ENCODE measurements at regions not wholly inside any gene's neighbourhood (a gene's known extent, or its start where the extent isn't known, plus 50 kb on each side); places are given as distances from the start of the nearest gene placed in this dataset.
"Not testable (repeated sequence)": the region's sequence is repeated elsewhere in the genome, so short reads cannot be mapped to it uniquely, and the experiment has no call there.

DNA sequence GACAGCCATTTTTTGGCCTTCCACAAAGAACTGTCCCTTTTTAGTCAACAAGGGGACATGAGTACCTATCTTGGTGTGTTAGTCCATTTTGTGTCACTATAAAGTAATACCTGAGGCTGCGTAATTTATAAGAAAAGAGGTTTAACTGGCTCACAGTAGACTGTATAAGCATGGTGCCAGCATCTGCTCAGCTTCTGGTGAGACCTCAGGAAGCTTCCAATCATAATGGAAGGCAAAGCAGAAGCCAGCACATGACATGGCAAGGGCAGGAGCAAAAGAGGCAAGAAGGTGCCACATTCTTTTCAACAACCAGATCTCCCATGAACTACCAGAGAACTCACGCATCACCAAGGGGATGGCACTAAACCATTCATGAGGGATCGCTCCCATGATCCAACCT lies 66.1 kb upstream of the VGLL4 start:
- H3K4me3 Mint-ChIP-seq = no peak overlapping the region
- H3K27me3 Mint-ChIP-seq = no peaks in the 10 kb centered on the region
- TF ChIP-seq, protein P1, sequence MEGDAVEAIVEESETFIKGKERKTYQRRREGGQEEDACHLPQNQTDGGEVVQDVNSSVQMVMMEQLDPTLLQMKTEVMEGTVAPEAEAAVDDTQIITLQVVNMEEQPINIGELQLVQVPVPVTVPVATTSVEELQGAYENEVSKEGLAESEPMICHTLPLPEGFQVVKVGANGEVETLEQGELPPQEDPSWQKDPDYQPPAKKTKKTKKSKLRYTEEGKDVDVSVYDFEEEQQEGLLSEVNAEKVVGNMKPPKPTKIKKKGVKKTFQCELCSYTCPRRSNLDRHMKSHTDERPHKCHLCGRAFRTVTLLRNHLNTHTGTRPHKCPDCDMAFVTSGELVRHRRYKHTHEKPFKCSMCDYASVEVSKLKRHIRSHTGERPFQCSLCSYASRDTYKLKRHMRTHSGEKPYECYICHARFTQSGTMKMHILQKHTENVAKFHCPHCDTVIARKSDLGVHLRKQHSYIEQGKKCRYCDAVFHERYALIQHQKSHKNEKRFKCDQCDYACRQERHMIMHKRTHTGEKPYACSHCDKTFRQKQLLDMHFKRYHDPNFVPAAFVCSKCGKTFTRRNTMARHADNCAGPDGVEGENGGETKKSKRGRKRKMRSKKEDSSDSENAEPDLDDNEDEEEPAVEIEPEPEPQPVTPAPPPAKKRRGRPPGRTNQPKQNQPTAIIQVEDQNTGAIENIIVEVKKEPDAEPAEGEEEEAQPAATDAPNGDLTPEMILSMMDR (conservative IDR thresholded peaks at IDR 0.05) = no peak
- H3K27ac Mint-ChIP-seq = no peak overlapping the region
- DNase-seq (ENCODE audit: extremely low spot score, unreplicated experiment) = no peak
- peaks cover 29% of the 10 kb centered on the region for H3K36me3 Mint-ChIP-seq
- peaks cover 9% of the 10 kb centered on the region for H3K9me3 Mint-ChIP-seq
- H3K4me1 Mint-ChIP-seq (ENCODE audit: unreplicated experiment) = no peaks in the 10 kb centered on the region

DNA sequence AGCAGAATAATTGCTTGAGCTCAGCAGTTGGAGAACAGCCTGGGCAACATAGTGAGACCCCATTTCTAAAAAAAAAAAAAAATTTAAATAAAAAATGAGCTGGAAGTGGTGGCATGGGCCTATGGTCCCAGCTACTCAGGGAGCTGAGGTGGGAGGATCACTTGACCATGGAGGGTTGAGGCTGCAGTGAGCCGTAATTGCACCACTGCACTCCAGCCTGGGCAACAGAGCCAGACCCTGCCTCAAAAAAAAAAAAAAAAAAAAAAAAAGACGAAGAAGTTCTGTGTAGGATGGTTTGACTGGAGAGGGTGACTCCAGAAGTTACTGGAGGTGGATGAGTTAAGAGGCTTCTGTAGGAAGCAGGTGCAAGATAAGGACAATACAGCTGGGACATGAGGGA lies 63.4 kb upstream of the VGLL4 start:
- H3K9me3 Mint-ChIP-seq, H3K27ac Mint-ChIP-seq: not testable (repeated sequence)
- H3K36me3 Mint-ChIP-seq = peaks cover 31% of the 10 kb centered on the region

DNA sequence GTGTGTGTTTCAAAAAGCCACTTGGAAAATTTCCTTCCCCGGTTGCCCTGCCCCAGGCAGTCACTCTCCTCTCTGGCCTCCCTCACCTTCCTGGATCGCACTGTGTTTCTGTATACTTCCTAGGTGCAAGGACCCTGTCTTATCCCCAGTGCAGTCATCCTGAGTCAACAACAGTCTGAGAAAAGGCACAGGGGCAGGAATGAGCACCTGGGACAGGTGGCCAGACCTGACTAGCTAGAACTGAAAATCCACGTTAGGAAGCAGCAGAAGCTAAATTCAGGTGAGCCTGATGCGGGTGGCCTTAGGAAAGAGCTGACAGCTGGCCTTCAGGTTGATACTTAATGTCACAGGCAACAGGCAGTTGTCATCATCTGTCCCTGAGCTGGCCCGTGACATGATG lies 62.9 kb upstream of the VGLL4 start:
- TF ChIP-seq, protein P1 (conservative IDR thresholded peaks at IDR 0.05) = no peak
- no peak overlapping the region for H3K27ac Mint-ChIP-seq

More for the DNA sequence above, 63.4 kb upstream of the VGLL4 start:
- not testable (repeated sequence) for H3K4me3 Mint-ChIP-seq; DNase-seq (ENCODE audit: extremely low spot score, unreplicated experiment); H3K4me1 Mint-ChIP-seq (ENCODE audit: unreplicated experiment); H3K27me3 Mint-ChIP-seq

DNA sequence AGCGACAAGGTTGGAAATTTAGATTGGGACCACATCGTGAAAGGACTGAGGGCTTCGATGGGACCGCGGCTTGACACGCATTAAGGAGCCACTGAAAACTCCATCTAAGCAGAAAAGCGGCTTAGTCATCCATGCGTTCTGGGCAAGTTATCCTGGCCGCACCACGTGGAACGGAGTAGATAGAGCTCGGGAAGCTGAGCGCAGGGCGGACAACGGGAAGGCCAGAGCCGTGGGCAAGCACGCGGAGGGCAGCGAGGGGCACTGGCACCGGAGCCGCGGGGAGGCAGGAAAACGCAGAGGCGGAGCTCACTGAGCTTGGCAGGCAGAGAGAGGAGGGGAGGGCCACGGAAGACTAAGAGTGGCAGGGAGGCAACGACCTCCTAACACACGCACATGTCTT lies 61.3 kb upstream of the VGLL4 start:
- Mint-ChIP-seq H3K27ac (no peak overlapping the region), H3K4me1 (ENCODE audit: unreplicated experiment) (no peaks in the 10 kb centered on the region), H3K27me3 (no peaks in the 10 kb centered on the region), H3K9me3 (peaks cover 6% of the 10 kb centered on the region), H3K36me3 (peaks cover 39% of the 10 kb centered on the region), H3K4me3 (no peak overlapping the region)
- TF ChIP-seq, protein P1 (conservative IDR thresholded peaks at IDR 0.05) = no peak
- DNase-seq (ENCODE audit: extremely low spot score, unreplicated experiment) = no peak

More for the DNA sequence above, 62.9 kb upstream of the VGLL4 start:
- H3K4me1 Mint-ChIP-seq (ENCODE audit: unreplicated experiment) = no peaks in the 10 kb centered on the region
- H3K9me3 Mint-ChIP-seq = peaks cover 9% of the 10 kb centered on the region
- peaks cover 30% of the 10 kb centered on the region for H3K36me3 Mint-ChIP-seq
- no peak overlapping the region for H3K4me3 Mint-ChIP-seq
- no peaks in the 10 kb centered on the region for H3K27me3 Mint-ChIP-seq
- no peak for DNase-seq (ENCODE audit: extremely low spot score, unreplicated experiment)

DNA sequence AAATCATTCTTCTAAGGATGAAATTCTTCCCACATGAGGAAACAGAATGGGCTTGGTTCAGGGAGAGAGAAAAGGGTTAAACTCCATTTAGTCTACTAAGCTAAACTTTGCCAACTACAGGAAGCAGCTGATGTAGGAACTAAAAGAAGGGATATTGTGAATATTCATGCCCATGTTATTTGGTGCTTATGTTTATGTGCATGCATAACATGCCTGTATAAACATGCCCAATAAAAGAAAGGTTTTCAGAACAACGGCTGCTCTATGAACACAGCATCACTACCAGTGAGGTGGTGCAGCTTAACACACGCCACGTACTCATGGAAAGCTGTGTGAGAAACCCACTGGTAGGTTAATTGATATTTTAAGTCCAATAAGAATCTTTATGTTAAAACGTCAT lies 59.4 kb upstream of the VGLL4 start:
- H3K36me3 Mint-ChIP-seq = peaks cover 35% of the 10 kb centered on the region
- no peaks in the 10 kb centered on the region for H3K4me1 Mint-ChIP-seq (ENCODE audit: unreplicated experiment)
- no peak overlapping the region for H3K27ac Mint-ChIP-seq
- H3K27me3 Mint-ChIP-seq = no peaks in the 10 kb centered on the region
- no peak for DNase-seq (ENCODE audit: extremely low spot score, unreplicated experiment)
- TF ChIP-seq, protein P1 (conservative IDR thresholded peaks at IDR 0.05) = no peak
- H3K4me3 Mint-ChIP-seq = no peak overlapping the region
- H3K9me3 Mint-ChIP-seq = no peaks in the 10 kb centered on the region

DNA sequence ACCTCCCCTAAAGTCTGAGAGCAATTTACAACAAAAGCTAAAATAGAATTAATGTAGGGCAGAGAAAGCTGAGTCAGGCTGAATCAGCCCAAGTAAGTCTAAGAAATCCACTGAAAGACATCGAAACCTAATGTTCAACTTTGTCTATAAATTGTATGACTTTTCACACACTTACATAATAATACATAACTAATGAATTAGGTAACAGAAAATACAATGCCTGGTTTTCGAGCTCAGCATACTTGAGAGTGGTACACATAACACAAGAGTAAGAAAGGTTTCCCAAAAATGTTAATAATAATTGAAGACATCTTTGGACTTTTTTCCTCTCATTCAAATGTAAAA lies 55.3 kb upstream of the VGLL4 start:
- H3K9me3 Mint-ChIP-seq = no peaks in the 10 kb centered on the region
- peaks cover 9% of the 10 kb centered on the region for H3K4me1 Mint-ChIP-seq (ENCODE audit: unreplicated experiment)
- H3K36me3 Mint-ChIP-seq = peaks cover 30% of the 10 kb centered on the region
- TF ChIP-seq, protein P1 (conservative IDR thresholded peaks at IDR 0.05) = no peak
- no peaks in the 10 kb centered on the region for H3K27me3 Mint-ChIP-seq
- no peak overlapping the region for H3K4me3 Mint-ChIP-seq
- H3K27ac Mint-ChIP-seq = no peak overlapping the region
- no peak for DNase-seq (ENCODE audit: extremely low spot score, unreplicated experiment)

Data from type B pancreatic cell (in vitro differentiated cells).